ENCODE measurements at regions not wholly inside any gene's neighbourhood (a gene's known extent, or its start where the extent isn't known, plus 50 kb on each side); places are given as distances from the start of the nearest gene placed in this dataset.

DNA sequence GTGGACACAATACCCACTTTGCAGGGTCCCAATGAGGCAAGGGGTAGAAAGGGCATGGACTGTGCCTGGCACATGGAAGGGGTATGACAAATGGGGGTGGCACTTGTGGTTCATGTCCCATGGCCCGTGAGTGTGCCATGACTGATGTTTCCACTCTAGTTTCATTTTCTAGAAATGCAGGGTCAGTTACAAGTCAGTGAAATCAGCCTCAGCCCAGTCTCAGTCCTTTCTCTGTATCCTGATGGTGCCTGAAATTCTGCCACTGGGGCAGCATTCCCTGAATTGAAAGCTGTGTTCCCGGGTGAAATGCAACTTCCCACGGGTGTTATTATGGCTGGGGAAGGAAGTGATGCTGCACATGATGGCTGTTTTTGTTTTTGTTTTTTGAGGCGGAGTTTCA lies 110.8 kb upstream of the ZBTB40 start:
- Histone ChIP-seq H3K4me1 (ENCODE audit: control insufficient read depth, insufficient read depth, low read length) (no peaks in the 10 kb centered on the region), H3K4me3 (ENCODE audit: low read length) (no peak overlapping the region), H3K9me3 (ENCODE audit: control insufficient read depth, low read length) (no peaks in the 10 kb centered on the region), H3K27me3 (ENCODE audit: control insufficient read depth, insufficient read depth) (no peaks in the 10 kb centered on the region), H3K27ac (ENCODE audit: low read length) (no peak overlapping the region)
- DNase-seq (no peak), ATAC-seq (no peak)
- intact Hi-C loops (cut with DNase I), result no loop called here
- WGBS, result 56% methylated on average over 4 of the region's 4 CpGs

DNA sequence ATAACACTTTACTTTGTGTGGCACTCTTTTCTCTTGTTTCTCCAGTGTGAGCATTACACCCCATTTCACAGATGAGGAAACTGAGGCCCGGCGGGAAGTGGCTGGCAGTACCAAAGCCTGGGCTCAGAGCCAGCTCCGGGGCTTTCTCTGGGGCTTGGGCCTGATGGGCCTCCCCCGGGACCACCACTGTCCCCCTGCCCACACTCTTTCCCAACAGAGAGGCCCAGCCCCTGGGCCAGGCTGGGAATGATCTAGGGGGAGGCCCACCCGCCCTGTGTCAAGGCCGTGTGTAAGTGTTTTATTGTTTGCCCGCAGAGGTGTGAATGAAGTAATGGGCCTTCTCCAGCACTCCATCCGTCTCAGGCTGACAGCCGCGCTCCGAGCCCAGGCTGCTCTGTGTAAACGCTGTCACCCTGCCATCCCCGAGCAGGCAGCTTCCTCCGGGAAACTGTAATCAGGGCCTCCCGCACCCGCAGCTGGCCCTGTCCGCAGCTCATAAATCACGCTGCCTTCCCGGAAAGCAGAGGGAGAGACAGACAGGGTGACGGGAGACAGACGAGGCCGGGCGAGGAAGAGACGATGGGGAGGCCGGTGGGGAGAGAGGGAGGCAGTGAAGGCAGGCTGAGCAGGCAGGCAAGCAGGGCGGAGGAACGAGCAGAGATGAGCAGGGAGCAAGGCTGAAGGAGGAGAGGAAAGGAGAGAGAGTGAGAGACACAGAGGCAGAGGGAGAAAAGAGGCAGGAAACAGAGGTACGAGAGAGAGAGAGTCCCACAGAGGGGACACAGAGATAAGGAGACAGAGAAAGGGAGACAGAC lies 109.7 kb upstream of the ZBTB40 start:
- intact Hi-C loops (cut with DNase I), result no loop called here
- WGBS, result 9% methylated on average over 28 of the region's 28 CpGs
- Histone ChIP-seq H3K9me3 (ENCODE audit: control insufficient read depth, low read length) (no peaks in the 10 kb centered on the region), H3K4me1 (ENCODE audit: control insufficient read depth, insufficient read depth, low read length) (no peaks in the 10 kb centered on the region), H3K27me3 (ENCODE audit: control insufficient read depth, insufficient read depth) (no peaks in the 10 kb centered on the region), H3K4me3 (ENCODE audit: low read length) (no peak overlapping the region), H3K27ac (ENCODE audit: low read length) (no peak overlapping the region)
- peak; percentile 32 to 62 for ATAC-seq
- DNase-seq, result peak; percentile 33 to 62 (median 51)

DNA sequence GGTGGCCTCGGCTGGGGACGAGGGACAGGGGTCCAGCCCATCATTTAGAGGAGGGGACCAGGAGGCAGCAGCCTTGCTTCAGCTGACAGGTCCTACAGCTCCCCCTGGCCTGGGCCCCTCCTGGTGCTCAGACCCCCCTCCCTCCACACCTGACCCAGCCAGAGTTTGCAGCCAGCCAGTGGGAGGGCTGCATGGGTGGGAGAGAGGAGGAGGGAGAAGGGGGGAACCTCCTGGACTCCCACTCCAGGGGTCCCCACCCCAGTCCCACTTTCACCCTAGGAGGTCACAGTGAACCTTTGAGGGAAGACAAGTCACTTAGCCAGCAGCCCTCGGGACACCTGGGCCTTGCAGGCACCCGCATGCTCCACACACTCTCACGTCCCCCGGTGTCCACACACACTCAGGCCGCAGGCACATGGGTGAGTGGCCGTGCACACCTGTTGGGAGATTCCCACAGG lies 108.9 kb upstream of the ZBTB40 start:
- no peaks in the 10 kb centered on the region for H3K4me1 ChIP-seq (ENCODE audit: control insufficient read depth, insufficient read depth, low read length)
- ATAC-seq (no peak), DNase-seq (no peak)
- no peak overlapping the region for H3K4me3 ChIP-seq (ENCODE audit: low read length)
- no peak overlapping the region for H3K27ac ChIP-seq (ENCODE audit: low read length)
- no peaks in the 10 kb centered on the region for H3K9me3 ChIP-seq (ENCODE audit: control insufficient read depth, low read length)
- intact Hi-C loops (cut with DNase I), result no loop called here
- H3K27me3 ChIP-seq (ENCODE audit: control insufficient read depth, insufficient read depth), result no peaks in the 10 kb centered on the region
- 68% methylated on average over 8 of the region's 8 CpGs for WGBS

DNA sequence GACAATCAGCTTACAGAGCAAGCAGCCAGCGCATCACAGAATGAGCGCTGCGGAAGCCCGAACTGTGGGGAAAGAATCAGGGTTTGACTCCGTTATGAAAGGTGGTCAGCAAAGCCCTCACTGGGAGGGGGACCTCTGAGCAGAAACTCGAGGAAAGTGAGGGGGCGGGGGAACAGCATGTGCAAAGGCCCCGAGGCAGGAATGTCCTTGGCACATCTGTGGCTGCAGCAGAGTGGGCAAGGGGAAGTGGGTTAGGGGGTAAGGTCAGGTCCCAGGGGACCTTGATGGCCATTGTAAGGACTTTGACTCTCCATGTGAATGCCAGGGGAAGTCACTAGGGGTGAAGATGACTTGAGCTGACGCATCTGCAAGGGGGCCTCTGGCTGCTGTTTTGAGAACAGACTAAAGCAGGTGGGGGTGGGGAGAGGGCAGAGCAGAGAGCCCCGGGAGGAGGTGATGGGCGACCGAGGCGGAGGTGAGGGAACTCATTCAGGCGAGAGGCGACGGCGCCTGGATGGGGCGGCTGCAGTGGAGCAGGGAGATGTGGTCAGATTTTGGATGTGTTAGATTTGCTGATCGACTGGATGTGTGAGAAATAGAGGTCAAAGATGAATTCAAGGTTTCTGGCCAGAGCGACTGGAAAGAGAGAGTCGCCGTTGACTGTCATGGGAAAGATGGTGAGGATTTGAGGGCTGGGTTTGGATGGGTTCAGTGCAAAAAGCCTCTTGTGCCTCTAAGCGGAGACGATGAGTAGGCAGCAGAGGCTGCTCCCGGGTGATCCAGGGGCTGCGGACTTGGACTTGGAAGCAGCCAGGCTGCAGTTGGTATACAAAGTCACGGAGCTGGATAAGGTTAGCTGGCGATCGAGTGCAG lies 108.0 kb upstream of the ZBTB40 start:
- no peaks in the 10 kb centered on the region for H3K9me3 ChIP-seq (ENCODE audit: control insufficient read depth, low read length)
- H3K27me3 ChIP-seq (ENCODE audit: control insufficient read depth, insufficient read depth), result no peaks in the 10 kb centered on the region
- WGBS, result 64% methylated on average over 29 of the region's 29 CpGs
- ATAC-seq (no peak), DNase-seq (no peak)
- no peak overlapping the region for H3K27ac ChIP-seq (ENCODE audit: low read length)
- H3K4me1 ChIP-seq (ENCODE audit: control insufficient read depth, insufficient read depth, low read length), result no peaks in the 10 kb centered on the region
- intact Hi-C loops (cut with DNase I), result no loop called here
- H3K4me3 ChIP-seq (ENCODE audit: low read length), result no peak overlapping the region

DNA sequence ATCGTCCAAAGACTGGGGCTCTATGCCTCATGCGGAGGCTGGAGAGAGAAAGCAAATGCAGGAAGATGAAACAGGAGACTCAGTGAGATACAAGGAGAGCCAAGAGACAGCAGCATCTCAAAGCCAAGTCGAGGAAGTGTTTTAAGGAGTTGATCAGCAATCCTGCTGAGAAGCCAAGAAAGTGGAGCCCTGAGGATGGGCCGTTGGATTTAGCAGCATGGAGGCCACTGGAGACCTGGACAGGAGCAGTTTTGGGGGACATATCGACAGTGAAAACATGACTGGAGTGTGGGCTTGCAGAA lies 107.4 kb upstream of the ZBTB40 start:
- no peaks in the 10 kb centered on the region for H3K9me3 ChIP-seq (ENCODE audit: control insufficient read depth, low read length)
- no peaks in the 10 kb centered on the region for H3K27me3 ChIP-seq (ENCODE audit: control insufficient read depth, insufficient read depth)
- ATAC-seq, result no peak
- no peak overlapping the region for H3K27ac ChIP-seq (ENCODE audit: low read length)
- DNase-seq, result no peak
- intact Hi-C loops (cut with DNase I), result no loop called here
- no peaks in the 10 kb centered on the region for H3K4me1 ChIP-seq (ENCODE audit: control insufficient read depth, insufficient read depth, low read length)
- H3K4me3 ChIP-seq (ENCODE audit: low read length), result no peak overlapping the region
- 44% methylated on average over 5 of the region's 5 CpGs for WGBS

DNA sequence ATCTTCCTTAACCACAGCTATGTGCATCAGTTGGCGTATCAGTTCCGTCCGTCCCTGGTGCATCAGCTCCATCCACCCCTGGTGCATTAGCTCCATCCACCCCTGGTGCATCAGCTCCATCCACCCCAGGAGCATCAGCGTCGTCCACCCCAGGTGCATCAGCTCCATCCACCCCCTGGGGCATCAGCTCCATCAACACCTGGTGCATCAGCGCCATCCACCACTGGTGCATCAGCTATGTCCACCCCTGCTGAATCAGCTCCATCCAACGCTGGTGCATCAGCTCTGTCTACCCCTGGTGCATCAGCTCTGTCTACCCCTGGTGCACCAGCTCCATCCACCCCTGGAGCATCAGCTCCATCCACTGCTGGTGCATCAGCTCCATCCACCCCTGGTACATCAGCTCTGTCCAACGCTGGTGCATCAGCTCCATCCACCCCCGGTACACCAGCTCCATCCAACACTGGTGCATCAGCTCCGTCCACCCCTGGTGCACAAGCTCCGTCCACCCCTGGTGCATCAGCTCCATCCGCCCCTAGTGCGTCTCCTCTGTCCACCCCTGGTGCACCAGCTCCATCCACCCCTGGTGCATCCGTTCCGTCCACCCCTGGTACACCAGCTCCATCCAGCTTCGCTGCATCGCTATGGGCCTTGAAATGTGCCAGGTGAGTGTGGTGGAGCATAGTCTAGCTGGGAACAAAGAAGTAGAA lies 106.6 kb upstream of the ZBTB40 start:
- DNase-seq (no peak), ATAC-seq (no peak)
- WGBS, result 90% methylated on average over 17 of the region's 17 CpGs
- Histone ChIP-seq H3K27me3 (ENCODE audit: control insufficient read depth, insufficient read depth) (no peaks in the 10 kb centered on the region), H3K9me3 (ENCODE audit: control insufficient read depth, low read length) (no peaks in the 10 kb centered on the region), H3K27ac (ENCODE audit: low read length) (no peak overlapping the region), H3K4me1 (ENCODE audit: control insufficient read depth, insufficient read depth, low read length) (no peaks in the 10 kb centered on the region), H3K4me3 (ENCODE audit: low read length) (no peak overlapping the region)
- intact Hi-C loops (cut with DNase I), result no loop called here

DNA sequence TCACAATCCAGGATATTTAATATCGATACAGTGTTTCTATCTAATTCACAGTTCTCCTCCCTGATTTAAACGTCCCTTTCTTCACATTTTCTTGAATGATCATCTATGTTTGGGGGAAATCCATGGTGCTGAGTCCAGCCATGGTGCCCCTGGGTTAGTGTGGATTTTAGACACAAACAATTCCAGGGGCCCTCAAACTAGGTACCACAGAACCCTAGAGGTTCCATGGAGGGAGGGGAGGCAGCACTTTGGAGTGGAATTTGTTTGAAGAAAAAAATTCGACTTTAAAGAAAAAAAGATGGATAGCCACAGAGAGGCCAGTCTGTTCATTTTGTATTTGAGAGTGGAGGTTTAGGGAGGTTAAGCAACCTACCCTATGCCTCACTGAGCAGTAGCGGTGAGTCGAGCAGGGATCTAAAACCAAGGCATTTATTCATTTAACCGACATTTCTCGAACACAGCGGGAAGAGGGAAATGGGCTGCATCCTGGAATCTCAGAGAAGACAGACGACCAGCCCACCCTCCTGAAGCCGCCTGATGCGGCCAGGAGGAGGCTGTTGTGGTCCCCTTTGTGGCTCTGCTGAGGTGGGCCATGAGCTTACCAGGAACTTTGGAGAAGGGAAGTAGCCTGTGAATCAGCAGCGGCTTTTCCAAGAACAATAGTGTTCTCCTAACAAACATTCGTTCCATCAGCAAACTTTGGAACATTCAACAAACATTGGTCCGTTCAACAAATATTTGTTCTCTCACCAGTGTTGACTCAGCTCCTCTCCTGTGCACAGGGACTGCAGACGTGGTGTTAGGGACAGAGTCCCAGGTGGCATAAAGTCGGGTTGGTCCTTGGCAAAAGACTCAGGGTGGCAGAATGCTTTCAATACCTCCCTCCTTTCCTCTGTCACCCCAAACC lies 103.5 kb upstream of the ZBTB40 start:
- 65% methylated on average over 16 of the region's 16 CpGs for WGBS
- H3K27me3 ChIP-seq (ENCODE audit: control insufficient read depth, insufficient read depth), result peaks cover 2% of the 10 kb centered on the region
- intact Hi-C loops (cut with DNase I), result no loop called here
- H3K4me1 ChIP-seq (ENCODE audit: control insufficient read depth, insufficient read depth, low read length), result no peaks in the 10 kb centered on the region
- no peaks in the 10 kb centered on the region for H3K9me3 ChIP-seq (ENCODE audit: control insufficient read depth, low read length)
- no peak overlapping the region for H3K27ac ChIP-seq (ENCODE audit: low read length)
- ATAC-seq, result no peak
- DNase-seq, result no peak
- no peak overlapping the region for H3K4me3 ChIP-seq (ENCODE audit: low read length)

DNA sequence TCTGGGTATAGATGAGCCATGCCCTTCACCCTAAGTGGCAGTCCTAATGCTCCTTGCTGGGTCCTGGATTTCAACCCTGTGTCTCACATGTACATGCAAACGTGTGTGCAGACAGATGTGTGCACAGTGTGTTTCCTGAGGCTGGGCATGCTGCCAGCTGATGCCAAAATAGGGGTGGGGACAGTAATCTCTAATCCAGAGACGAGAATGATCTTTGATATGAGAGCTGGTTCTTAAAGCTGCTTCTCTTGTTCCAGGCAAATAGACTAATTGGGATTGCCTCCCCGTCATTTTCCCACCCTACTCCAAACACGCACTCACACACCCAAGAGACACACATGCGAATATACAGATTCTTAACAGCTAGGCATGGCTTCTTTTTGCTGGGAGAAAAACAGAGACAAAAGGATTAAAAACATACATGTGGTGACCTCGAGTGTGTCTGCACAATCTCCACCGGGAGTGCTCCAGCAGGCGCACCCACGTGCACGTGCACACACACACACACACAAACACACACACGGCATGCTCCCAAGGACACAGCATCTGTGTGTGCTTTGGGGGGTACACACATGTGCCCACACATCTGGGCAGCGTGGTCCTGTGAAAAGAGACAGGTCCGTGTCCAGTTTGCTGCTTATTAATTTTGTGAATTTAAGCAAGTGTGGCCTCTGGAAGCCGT lies 102.1 kb upstream of the ZBTB40 start:
- H3K27me3 ChIP-seq (ENCODE audit: control insufficient read depth, insufficient read depth), result peaks cover 2% of the 10 kb centered on the region
- no peak overlapping the region for H3K4me3 ChIP-seq (ENCODE audit: low read length)
- DNase-seq, result no peak
- H3K27ac ChIP-seq (ENCODE audit: low read length), result no peak overlapping the region
- WGBS, result 53% methylated on average over 14 of the region's 14 CpGs
- no peaks in the 10 kb centered on the region for H3K4me1 ChIP-seq (ENCODE audit: control insufficient read depth, insufficient read depth, low read length)
- ATAC-seq, result no peak
- intact Hi-C loops (cut with DNase I), result no loop called here
- no peaks in the 10 kb centered on the region for H3K9me3 ChIP-seq (ENCODE audit: control insufficient read depth, low read length)

DNA sequence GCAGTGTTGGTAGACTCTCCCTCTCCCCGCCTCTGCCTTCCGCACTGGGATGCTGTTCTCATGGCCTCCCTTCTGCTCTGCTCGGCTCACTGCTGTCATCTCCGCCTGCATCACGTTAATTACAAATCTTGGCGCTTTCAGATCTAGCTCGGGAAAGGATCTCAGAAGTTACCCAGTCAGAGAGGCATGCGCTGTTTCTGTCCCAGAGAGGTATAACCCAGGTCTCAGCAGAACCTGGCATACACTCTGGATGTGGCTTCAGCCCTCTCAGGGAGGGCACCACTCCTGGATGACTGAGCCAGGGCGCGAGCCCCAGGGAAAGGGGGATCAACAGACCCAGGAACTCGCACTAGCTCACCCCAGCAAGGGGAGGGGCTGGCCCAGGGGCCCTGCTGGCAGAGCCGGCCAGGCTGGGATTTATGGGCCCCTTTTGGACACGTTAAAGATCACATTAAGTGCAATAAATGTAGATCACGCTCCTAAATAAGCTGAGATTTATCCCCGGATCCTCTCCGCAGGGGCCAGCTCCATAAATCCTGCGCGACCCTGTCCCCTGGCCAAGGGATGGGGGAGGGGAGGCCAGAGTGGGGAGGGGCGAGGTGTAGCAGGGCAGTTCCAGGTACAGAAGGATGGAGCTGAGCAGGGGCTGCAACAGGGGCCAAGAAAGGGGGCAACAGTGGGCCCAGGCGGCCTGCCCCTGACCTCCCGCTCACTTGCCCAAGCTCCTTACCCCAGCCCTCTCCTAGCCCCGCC lies 101.3 kb upstream of the ZBTB40 start:
- WGBS, result 20% methylated on average over 22 of the region's 22 CpGs
- no peak overlapping the region for H3K4me3 ChIP-seq (ENCODE audit: low read length)
- H3K9me3 ChIP-seq (ENCODE audit: control insufficient read depth, low read length), result no peaks in the 10 kb centered on the region
- H3K27me3 ChIP-seq (ENCODE audit: control insufficient read depth, insufficient read depth), result peaks cover 2% of the 10 kb centered on the region
- intact Hi-C loops (cut with DNase I), result no loop called here
- no peaks in the 10 kb centered on the region for H3K4me1 ChIP-seq (ENCODE audit: control insufficient read depth, insufficient read depth, low read length)
- H3K27ac ChIP-seq (ENCODE audit: low read length), result no peak overlapping the region
- no peak for ATAC-seq
- DNase-seq, result no peak
